GM19043 (cell line): ENCODE measurements at regions not wholly inside any gene's neighbourhood (a gene's known extent, or its start where the extent isn't known, plus 50 kb on each side); places are given as distances from the start of the nearest gene placed in this dataset.
"Not testable (repeated sequence)": the region's sequence is repeated elsewhere in the genome, so short reads cannot be mapped to it uniquely, and the experiment has no call there.

Experiments used
- ATAC-seq: cut with Tn5 transposase; IDR thresholded peaks from one replicate; pipeline ENCODE4 v1.9.1; 2021; ENCODE audit warnings: low read depth; ENCODE audit not compliant: unreplicated experiment

DNA sequence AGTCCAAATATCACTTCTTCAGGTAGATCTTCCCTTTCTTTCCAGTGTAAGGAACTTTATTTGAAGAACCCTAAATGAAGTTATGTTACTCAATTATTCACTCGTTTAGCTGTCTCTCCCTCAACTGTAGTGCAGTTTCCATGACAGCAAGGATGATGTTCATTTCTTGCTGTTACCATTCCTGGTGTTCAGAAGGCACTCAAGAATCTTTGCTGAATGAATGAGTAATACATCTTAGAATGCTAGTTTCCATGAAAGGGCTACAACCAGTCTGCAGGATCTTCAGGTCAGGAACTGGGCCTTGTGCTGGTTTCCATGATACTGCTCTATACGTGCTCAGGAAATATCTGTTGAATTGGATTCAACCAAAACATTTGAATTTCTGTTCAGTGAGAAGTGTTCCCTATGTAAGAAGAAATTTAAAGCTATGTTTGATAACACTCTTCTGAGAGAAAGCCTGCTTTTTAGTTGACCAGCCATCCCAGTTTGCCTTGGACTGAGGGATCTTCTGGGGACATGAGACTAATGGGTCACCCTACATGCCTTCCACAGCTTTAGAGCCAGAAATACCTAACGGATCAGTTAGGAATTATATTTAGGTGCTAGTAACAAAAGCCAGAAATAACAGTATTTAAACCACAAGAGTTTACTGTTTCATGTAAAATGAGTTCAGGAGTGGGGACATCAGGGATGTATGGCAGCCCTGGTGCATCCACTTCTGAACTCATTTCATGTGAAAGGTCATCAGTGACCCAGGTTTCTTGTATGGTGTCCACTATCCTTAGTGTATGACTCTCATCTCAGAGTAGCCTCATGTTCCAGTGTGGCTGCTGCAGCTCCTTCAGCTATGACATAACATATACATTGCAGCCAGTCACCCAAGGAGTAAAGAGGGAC is 500.1 kb upstream of the SGCD start:
- ATAC-seq = no peak

DNA sequence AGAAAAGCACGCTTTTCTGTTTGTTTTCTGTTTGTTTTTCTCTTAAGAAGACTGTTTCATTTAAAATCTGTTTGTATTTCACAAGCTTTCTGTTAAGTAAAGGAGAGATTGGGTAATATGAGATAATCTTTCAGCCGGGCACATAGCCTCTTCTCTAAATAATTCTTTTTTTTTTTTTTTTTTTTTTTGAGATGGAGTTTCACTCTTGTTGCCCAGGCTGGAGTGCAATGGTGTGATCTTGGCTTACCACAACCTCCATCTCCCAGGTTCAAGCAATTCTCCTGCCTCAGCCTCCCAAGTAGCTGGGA is 499.5 kb upstream of the SGCD start:
- not testable (repeated sequence) for ATAC-seq

DNA sequence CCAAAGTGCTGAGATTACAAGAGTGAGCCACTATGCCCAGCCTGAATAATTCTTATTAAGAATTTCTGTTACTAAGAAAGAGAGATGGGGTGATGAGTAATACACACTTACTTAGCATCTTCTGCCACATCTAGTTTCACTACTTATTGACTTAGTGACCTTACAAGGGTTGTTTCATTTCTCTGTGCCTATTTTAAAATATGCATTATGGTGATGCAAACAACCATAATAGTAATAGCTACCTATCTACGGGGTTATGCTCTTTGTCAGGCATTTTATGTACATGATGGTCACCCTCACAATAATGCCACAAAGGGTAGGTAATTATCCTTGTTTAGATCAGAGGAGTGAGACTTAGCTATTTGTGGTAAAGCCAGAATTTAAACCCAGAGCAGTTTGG is 499.0 kb upstream of the SGCD start:
- peak; percentile 82 for ATAC-seq

DNA sequence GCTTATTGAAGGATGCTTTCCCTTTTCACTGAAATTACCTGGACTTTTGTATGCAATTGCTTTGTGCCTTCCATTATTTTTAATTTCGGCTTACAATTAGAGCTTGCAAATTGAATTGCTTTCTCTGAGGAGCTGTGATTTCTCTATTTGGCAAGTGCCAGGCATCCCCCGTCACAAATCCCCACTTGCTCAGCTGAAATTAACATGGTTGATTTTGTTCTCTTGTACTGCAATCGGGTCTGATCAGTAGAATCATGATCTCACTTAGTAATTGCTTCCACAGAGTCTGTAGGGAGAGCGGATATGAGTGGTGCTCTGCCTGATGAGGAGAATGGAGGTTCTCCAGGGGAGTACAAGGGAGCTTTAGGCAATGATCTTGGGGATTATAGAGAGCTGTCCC is 495.5 kb upstream of the SGCD start:
- no peak for ATAC-seq

DNA sequence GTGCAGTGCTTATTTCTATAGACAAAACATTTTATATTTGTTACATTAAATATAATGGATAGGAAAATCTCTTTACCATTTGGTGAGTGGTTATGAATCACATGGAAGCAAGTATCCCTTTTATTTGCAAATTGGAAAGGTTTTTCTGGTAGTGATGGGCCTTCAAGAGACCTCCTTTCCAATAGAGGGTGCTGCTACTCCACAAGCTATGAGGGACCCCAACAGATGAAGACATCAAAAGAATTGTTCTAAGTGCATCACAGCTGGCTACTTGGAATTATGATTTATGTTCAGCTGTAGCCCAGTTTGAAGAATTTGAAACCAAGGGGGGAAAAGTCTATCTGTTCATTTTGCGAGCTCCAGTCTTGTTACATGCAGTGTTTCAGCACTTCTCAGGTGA is 493.7 kb upstream of the SGCD start:
- ATAC-seq = no peak

DNA sequence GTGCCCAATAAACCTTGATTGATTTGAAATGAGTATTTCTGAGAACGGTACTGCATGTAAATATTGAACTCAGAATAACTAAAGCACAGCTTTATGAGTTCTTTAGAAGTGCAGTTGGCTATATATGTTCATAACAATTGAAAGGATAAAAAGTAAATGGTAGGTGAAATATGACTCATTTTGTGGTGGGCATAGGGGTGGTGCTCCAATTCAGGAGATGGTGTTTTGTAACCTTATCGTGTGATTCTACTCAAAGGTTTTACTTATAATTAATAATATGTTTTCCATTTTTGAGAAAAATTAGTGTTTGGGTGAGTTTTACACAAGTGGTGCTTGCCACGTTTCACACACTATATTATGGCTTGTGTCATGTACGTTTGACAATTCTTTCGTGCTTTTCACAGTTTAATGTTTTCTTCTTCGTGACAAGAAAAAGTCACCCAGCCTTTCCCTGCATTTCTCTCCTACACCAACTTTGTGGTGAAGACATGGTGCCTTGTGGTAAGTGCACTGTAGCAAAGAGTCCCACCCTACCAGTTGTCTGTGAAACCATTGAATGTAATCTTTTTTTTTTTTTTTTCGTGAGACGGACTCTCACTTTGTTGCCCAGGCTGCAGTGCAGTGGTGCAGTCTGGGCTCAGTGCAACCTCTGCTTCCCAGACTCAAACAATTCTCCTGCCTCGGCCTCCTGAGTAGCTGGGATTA is 492.5 kb upstream of the SGCD start:
- no peak for ATAC-seq

DNA sequence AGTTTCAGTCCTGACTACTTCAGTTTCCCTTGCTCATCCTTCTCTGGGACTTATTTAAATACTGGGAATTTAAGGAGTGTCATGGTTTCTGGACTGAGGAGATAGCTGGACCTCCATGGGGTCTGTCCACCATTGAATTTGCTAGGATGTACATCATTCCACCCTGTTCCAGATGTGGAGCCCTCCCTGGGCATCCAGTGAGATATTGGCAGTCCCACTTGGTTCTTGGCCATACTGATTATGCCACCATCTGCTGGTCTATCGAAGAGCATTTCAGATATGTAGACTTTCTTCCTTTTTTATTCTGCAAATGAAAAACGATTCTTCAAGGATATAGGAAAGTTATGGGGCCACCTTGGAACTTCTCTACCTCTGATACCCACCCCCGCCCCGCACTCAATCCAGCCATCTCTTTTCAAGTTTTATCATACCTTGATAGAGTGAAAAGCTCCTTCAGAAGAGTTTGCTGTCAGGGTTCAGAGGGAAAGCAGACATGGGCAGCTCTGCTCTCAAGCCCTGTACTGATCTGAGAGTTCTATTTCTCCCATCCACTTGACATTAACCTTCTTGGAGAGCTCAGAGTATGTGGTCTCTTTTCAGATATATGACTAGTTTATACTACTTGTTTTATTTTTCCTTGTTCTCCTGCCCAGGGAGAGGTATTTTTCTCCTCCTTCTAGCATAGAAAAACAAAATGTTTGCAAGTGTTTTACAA is 490.7 kb upstream of the SGCD start:
- no peak for ATAC-seq

DNA sequence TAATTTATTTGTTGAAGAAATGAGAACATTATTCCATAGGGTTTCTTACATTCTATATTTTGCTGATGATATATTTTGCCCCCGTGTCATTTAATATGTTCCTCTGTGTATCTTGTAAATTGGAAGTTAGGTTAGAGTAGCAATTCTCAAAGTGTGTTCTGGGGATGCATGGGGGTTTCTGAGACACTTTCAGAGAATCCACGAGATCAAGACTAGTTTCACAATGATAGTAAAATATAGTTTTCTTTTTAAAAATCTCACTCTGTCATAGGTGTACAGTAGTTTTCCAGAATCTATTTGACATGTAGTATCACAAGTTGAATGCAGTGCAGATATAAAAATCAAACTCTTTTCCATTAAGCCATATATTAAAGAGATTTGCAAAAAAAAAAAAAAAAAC is 488.6 kb upstream of the SGCD start:
- no peak for ATAC-seq

DNA sequence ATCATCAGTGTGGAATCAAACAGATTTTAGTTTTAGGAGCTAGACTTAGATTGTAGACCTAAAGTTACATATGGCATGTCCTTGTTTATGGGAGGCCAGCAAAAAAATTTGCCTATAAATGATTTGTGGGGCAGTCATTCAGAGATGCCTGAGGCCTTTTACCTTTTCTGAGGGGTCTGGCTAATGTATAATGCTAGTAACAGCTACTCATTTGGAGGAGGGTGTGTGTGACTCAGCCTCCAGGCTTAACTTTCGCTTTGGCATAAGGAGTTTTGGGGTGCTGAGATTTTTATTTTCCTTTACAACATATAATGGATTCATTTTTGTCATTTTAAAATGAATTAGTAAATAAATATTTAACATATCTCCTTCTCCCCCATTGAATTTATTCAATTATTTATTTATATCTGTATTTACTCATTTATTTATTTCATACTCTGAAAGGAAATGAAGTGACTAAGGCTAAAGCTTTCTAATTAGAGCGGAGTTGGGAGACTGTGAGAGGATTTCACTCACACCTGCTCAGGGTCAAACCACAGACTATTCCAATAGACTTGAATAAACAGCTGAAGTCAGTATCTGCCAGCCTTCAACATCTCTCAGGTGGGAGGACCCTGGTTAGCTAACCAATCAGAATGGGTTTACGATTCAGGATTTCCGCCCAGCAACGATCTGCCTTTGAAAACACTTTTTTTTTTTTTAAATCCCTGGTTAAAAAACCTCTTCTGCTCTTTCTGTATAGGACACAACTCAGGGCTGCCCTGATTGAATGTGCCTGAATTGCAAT is 487.5 kb upstream of the SGCD start:
- ATAC-seq = no peak

DNA sequence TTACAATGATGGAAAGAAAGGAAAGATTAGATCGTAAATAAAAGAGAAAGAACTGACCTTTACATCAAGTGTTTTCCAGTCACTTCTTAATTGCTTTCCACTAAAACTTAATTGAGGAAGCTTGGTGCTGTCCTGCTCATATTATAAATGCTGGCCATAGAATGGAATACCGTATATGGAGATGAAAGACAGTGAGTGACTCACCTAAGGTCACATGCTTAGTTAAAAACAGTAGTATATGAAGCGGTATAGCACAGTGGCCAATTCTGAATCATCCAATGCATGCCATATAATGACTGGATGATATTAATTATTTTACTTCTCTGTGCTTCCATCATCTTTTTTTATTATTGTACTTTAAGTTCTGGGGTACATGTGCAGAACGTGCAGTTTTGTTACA is 482.4 kb upstream of the SGCD start:
- ATAC-seq = no peak

DNA sequence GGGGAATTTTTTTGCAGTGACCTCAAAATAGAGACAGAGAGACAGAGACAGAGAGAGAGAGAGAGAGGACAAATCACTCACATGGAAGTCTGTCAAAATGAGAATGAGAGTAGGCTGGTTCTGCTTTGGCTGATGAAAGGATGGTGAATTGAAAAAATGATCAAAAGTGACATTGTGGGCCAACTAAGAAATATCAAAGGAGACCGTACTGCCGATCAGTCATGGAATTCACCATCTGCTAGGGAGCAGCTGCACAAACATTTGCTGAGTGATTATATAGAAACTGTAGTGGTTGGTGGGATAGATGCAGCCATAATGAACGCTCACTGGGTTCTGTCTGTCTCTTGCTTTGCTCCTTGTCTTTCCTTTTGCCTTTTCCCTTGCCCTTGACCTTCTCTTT is 476.6 kb upstream of the SGCD start:
- ATAC-seq = no peak

DNA sequence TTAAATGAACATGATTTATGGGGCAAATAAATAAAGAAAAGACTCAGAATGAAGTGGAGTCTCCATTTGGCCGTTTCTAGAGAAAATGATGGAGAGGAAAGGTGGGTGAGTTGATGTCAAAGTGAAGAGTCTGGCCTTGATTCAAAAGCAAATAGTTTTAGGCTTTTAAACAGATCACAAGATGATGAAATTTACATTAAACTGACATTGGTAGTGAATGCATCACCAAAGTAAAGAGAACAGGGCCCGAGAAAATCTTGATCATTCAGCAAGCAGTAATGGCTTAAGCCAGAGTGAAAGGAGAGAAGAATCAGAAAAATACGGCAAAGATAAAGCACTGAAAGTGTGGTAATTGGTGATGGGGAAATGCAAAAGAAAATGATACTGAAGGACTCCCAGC is 460.0 kb upstream of the SGCD start:
- ATAC-seq = no peak

DNA sequence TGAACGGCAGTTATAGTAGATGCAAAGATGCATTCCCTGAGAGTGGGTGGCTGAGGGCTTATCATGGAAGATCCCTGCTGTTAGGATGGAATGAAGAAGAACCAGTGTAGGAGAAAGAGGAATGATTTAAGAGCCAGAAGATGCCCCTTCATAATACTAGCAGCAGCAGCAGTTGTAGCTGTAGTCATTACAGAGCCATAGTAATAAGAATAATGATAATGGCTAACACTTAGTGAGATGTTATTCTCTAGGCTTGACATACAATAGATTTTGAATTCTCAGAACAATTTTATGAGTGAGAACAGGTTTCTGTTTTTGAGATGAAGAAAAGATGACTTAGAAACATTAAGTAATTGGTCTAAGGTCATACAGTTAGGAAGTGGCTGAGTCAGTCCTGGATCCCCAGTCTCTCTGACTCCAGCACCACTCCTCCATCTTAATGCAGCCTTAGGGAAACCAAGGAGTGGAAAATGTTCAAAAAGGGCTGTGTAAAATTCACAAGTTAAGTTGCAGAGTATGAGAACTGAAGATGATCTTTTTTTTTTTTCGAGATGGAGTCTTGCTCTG is 459.4 kb upstream of the SGCD start:
- no peak for ATAC-seq

DNA sequence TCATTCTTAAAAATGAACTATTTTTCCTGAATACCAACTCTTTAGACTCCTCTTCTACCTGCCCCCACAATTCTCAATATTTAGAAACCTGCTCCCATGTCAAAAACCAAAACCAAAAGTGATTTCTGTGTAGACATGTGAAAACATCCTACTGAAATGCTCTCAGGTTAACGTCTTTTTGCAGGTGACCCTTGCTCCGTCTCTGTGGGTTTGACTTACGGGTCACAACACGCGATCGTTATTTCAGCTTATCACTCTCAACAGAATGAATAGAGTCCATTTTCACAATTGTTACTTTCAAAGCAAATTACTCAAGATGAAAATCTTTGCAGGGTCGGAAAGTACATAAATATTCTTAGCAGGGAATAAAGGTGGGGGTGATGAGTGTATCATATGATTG is 456.3 kb upstream of the SGCD start:
- no peak for ATAC-seq

DNA sequence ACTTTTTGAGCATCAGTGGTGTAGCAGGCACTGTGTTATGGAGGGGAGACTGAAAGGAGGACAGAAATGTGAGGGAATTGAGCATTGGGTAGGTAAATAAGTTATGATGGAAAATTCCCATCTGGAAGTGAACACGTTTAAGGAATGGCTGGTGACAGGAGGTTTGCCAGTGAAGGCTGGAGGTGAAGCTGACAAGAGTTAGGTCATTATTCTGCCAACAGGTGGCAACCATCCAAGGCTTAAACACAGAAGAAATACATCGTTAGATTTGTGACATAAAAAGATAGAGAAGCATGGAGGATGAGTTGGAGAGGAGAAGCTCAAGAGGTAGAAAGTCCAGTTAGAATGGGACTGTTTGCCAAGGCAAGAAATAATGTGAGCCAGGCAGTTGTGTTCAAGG is 455.3 kb upstream of the SGCD start:
- ATAC-seq = no peak

DNA sequence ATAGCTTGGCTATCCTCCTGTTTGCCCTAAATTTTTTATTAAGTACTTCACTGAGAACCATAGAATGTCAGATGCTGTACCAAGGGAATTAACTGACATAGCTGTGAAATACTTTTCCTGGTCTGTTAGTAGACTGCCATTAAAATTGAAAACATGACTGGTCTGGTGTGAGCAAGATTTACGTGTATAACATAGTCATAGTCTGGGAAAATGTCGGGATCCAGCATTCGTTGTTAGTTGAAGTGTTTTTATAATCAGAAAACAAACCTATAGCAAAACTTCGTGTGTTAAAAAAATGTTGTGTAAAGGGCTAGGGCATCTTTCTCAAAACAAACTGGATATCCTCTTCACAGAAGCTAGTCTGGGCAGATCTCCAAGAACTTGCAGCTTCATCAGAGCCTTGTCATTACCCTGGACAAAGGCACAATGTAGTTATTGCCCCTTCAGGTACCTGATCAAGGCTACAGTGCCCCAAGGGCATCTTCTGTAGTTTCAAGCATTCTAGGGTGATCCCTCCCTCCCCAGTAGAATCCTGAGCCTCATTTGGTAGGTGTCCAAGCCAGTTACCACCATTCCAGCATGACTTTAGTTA is 454.2 kb upstream of the SGCD start:
- ATAC-seq = no peak

DNA sequence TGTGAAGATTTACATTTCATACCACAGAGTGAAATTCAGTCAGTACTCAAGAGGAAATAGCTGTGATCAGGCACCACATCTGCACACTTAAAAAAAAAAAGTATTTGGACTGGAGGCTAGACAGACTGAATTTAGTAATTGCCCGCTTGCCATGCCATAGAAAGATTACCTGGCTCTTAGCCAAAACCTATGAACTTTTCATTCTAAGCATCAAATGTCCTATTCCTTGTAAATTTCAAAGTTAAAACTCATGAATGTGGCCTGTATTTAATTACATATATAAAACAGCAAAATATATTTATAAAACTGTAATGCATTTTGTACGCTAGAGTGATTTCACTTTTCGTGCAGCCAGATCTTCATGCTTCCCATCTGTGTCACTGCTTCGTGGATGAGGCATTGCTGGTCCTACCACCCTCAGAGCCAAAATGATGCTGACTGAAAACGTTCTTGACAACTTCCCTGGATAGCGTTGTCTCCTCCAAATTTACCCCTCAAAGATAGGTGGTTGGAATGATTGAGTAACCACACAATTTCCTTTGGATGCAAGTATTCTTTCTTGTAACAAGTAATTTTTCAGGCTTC is 447.9 kb upstream of the SGCD start:
- no peak for ATAC-seq

DNA sequence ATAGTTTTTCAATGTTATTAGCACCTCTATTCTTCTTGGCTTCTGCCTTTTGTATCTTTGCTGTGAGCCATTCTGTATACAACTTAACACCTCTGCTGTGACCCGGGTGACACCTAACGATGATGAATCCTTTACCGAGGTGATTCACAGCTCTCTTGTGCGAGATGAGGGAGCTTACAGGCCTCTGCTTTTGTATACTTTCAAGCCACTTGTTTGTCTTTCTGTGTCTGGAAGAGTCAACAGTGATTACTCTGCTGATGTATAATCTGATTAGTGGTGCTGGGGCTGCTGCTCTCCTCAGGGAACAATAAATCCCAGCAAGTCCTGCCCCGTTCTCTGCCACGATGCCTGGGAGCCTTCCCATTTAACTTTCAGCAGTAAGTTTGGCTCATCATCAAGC is 442.9 kb upstream of the SGCD start:
- ATAC-seq = no peak

DNA sequence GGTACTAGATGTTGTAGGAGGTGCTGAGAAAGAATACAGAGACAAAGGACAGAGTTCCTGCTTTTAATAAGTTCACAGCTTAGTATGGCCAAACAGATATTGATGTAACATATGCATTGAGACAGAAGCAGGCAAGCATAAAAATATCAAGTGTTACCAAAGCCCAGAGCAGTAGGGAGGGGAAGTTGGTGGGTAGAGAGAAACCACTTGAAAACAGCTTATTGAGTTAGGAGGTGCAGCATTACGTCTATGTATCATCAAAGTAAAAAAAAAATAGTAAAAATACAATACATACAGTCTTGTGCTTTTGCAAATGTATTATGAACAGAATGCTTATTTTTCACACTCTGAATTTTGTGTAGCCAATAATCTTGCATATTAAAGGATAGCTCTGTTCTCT is 441.8 kb upstream of the SGCD start:
- no peak for ATAC-seq
